GM21526 (cell line): ENCODE measurements at regions not wholly inside any gene's neighbourhood (a gene's known extent, or its start where the extent isn't known, plus 50 kb on each side); places are given as distances from the start of the nearest gene placed in this dataset.

Source experiments
- ATAC-seq: cut with Tn5 transposase; IDR thresholded peaks from one replicate; pipeline ENCODE4 v1.9.1; 2021; ENCODE audit warnings: moderate library complexity; ENCODE audit not compliant: unreplicated experiment, low FRiP score

- ATAC-seq = no peak
Measured at GRCh38 chr14:97457575-97458085, 660.4 kb downstream of the VRK1 start.

GRCh38 chr14:97458255-97458654 lies 661.1 kb downstream of the VRK1 start:
- ATAC-seq = no peak

DNA sequence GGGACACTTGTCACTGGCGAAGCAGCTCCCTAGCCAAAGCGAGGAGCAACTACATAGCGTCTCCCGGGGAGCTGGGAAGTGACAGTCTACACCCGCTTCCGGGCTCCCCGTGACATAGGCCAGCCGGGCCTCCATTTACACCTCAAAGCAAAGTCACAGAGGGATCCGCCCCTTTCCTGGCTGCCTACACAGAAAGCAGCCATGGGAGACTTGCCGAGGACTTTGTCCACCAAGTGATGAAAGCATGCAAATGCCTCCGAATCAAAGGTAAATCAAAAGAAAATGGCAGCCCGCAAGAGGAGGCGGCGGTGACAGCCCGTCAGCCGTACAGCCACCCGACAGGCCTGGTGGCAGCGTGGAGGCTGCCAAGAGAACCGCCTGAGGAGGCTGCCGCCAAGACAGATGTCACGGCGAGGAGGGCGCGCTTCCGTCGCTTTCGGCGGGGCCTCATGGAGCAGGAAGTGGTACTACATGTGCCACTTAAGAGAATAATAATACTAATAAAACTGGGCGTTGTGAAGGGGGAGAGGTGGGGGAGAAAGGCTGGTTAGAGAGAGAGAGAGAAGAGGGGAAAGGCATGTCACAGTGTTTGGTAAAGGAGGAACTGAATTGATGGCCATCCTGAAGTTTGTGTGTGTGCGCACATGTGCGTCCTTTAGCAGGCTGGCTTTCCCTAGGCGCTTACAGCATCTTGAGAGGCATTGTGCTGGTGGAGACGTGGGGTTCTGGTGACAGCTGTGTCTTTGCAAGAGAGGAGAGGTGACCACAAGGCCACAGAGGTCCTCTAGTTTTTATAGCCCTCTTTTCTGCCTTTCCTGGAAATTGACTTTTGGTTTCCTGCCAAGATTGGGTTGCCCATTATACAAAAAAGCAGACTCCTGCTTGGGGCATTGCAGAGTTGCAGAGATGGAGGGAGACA lies 661.7 kb downstream of the VRK1 start:
- no peak for ATAC-seq

DNA sequence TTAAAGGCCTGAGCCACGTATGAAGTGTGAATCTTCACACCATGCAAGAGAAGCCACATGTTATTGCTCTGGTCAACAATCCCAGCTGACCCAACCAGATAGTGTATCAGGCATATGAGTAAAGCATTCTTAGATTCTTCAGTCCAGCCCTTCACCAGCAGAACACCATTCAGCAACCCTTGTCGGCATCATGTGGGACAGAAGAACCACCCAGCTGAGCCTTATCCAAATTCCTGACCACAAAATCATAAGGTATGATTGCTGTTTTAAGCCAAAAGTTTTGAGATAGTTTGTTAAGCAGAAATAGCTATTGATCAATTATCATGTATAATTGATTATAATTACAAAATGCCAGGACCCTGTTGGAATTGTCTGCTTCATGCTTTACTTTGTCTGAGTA lies 664.9 kb downstream of the VRK1 start:
- ATAC-seq = no peak

GRCh38 chr14:97468220-97468619 lies 671.0 kb downstream of the VRK1 start:
- ATAC-seq = no peak

DNA sequence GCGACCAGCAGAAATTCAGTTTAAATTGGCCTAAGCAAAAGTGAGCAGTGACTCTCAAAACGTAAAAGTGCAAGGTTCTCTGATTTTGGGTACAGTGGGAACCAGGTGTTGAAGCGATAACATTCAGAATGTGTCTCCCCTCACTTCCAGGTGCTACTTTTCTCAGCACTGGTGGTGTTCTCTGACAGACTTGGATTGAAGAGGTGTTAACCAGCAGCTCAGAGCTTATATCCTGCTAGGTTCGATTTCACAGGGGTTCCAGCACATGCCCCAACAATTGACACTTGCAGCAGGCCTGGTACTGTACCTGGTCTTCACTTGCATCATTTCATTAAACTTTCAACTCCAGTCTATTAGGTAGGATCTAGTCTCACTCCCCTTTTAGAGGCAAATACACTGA lies 680.2 kb downstream of the VRK1 start:
- ATAC-seq = no peak

GRCh38 chr14:97485201-97485600 lies 688.0 kb downstream of the VRK1 start:
- ATAC-seq = no peak

GRCh38 chr14:97486601-97487120 lies 689.5 kb downstream of the VRK1 start:
- ATAC-seq = no peak

DNA sequence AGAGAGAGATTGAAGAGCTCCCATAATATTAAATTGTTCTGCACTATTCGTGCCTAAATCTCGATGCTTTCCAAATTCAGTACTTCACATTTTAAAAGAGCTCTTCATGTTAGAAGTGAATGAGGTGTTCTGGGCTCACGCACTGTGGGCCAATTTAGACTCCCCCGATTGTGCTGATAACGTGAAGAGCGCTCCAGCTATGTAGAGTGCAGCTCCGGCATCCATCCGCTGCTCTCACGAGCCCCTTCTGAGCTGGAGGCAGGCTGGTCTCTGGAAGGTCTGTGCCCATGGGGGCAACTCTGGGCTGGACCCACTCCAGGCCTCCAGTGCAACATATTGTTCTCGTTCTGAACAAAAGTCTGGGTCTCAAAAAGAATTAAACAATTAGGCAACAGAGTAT lies 692.6 kb downstream of the VRK1 start:
- ATAC-seq = no peak

DNA sequence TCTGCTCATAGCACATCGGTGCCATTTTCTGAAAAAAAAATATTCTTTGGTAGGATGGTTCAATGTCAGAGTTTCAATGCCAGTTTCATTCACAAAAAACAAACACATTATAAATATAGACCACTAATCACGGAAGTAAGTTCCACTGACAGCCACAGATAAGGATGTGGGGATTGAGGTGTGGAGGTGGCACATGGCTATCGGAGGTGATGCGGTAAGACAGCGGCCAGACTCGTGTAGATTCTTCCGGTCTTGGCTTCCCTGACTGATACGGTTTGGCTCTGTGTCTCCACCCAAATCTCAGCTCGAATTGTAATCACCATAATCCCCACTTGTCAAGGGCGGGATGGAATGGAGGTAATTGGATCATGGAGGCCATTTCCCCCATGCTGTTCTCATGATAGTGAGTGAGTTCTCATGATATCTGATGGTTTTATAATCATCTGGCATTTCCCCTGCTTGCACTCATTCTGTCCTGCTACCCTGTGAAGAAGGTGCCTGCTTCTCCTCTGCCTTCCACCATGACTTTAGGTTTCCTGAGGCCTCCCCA lies 693.4 kb downstream of the VRK1 start:
- no peak for ATAC-seq

DNA sequence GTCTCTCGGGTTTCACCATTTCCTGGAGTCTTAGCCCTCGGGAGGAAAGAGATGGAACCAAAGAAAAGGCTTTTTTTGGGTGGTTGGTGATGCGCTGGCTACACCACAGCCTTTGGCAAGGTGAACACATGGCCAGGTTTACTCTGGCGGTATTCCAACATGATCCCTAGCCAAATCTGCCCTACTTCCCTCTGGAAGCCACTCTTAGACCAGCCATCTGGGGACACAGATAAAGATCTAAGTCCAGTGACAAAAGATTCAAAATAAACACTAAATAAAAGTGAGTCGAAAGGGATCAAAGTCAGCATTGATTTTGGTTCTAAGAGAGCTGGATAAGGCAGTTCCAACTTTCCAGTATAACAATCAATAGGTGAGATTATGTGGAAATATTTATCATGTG lies 694.5 kb downstream of the VRK1 start:
- no peak for ATAC-seq

DNA sequence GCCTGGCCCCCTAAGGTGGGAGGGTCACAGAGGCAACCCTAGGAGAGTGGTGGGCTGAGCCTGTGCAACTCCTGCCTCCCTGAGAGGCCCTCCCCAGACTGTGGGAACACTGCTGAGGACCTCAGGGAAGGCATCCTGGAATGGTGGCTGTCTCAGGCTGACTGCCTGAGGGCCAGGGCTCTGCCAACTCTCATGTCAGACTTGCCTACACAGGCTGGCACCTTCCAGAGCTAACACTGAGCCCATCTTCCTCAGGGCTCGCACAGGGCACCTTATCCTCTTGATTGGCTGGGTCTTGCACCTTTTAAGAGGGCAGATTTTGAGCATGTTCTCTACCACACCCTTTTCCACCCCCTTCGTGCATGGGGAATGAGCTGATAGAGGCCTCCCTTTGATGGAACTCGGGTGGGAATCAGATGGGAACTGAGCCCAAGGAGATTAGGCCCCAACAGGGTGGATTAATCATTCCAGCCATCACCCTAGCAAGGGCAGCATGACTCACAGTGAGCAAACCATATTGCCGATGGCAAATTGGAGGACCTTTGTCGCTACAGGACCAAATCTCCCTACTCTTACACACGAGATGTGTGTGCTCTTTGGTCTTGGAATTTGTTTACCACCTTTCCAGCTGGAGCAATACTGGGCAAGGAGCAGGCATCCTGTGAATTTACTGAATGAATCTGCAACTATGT lies 702.8 kb downstream of the VRK1 start:
- ATAC-seq = no peak

DNA sequence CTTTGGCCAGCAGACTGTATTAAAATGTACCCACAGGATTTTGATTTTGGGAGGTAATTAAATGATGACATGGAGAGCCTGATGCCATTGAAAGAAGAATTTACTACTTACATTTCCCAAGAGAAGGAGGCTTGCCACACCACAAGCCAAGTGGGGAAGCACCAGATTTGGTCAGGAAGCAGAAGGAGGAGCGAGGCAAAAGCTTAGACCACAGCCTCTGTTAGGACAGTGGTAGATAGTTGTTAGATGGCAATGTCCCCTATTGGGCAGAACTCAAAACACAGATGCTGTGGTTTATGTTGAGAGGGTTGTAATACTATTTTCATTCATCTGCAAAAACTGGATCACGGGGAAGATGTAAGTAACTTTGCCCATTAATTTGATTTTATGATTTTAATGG lies 709.4 kb downstream of the VRK1 start:
- ATAC-seq = no peak

GRCh38 chr14:97513891-97514290 lies 716.7 kb downstream of the VRK1 start:
- no peak for ATAC-seq

DNA sequence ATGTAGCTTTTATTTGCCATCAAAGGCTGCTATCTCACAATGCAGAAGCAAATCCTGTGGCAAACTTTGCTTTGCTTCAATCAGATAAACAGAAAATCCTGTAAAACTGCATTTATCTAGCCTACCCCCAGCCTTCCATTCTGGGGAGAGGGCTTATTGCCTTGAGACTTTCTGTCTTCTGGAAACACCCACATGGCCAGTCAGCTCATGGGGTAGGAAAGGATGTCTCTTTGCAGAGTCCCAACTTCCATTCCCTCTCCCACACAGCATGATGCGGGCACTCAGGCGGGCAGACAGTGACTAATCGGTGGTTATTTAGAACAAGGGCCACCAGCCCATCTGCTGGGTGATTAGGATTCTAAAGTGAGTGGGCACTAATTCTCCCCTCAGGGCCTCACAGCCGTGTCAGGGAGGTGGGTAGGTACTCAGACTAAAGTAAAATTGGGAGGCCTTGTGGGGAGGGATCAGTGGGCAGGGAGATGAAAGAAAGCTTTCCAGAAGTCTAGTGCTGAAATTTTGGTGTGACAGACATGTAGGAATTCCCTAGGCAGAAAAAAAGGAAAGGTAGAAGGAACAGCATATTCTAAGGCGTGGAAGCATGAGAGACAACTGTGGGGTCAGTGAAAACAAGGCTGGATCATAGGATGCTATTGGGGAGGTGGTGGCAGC lies 720.5 kb downstream of the VRK1 start:
- ATAC-seq = no peak

DNA sequence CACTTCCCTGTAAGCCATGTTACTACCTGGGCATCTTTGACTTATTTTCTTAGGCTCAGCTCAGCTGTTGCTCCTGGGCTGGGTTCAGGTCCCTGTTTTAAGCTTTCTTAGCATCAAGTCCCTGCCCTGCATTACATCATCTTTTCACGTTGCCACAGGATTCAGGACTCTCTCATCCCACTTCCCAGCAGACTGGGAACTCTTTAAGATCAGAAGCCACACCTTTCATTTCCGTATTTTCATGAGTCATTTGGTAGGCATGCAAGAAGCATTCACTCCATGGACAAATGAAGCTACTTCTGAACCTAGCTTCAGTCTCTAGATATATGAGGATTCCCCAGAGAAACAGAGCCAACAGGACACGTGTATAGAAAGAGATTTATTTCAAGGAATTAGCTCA lies 726.8 kb downstream of the VRK1 start:
- ATAC-seq = no peak

- ATAC-seq = no peak
Measured at GRCh38 chr14:97524589-97525319, 727.6 kb downstream of the VRK1 start.

- ATAC-seq = no peak
Measured at GRCh38 chr14:97527993-97528392, 730.8 kb downstream of the VRK1 start.

DNA sequence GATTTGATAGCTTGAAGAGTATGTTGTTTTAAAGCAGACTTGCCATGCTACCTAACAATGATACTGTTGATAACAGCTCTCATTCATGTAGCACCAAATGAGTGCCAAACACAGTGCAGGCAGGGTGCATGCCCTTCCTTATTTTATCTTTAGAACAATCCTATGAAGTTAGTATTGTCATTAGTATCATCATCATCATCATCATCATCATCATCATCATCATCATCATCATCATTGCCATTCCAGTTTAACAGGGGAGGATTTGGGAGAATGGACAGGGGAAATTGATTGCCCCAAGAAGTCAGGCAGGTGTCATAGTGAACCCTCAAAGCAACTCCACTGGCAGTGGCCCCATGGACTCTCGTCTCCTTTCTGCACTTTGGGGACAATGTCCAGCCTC lies 734.9 kb downstream of the VRK1 start:
- ATAC-seq = no peak

- no peak for ATAC-seq
Measured at GRCh38 chr14:97536421-97536820, 739.2 kb downstream of the VRK1 start.
